ENCODE measurements at regions not wholly inside any gene's neighbourhood (a gene's known extent, or its start where the extent isn't known, plus 50 kb on each side); places are given as distances from the start of the nearest gene placed in this dataset.

- Histone ChIP-seq H3K4me3 (ENCODE audit: low read depth, low read length, poor library complexity, severe bottlenecking) (no peak overlapping the region), H3K4me1 (ENCODE audit: insufficient read depth, low read length, poor library complexity, severe bottlenecking) (no peaks in the 10 kb centered on the region), H3K79me2 (ENCODE audit: insufficient read depth, low read depth, low read length) (no peaks in the 10 kb centered on the region), H3K9me2 (ENCODE audit: insufficient read depth, low read length) (no peaks in the 10 kb centered on the region), H4K20me1 (ENCODE audit: insufficient read depth, low read length) (no peaks in the 10 kb centered on the region), H2AFZ (ENCODE audit: low read length) (no peak overlapping the region), H3K4me2 (ENCODE audit: low read length) (no peak overlapping the region), H3K36me3 (ENCODE audit: insufficient read depth, low read length) (no peaks in the 10 kb centered on the region), H3K9me3 (ENCODE audit: low read length) (no peaks in the 10 kb centered on the region), H3K27ac (ENCODE audit: low read depth, low read length, poor library complexity, severe bottlenecking) (no peak overlapping the region)
- no peak for DNase-seq (ENCODE audit: low spot score)
- ChIA-PET CTCF (ENCODE audit: unreplicated experiment) (no interaction called here), POLR2A (interaction anchor here (0.6 kb wide), 1 partner anchor 590 kb away, joined by 4 read pairs; no protein-coding TSS in a partner anchor)
- TF ChIP-seq CTCF (conservative IDR thresholded peaks at IDR 0.05; ENCODE audit: low read length) (no peak), EZH2phosphoT487 (IDR thresholded peaks at IDR 0.05; ENCODE audit: borderline replicate concordance, low read depth, low read length) (no peak)
- no TSS peak for BruUV-seq (replicated peaks)
- intact Hi-C loops (cut with micrococcal nuclease; ENCODE audit: unreplicated experiment), result no loop called here
These were observed 68.3 kb downstream of the MAF start for GRCh38 chr16:79532273-79532672.

DNA sequence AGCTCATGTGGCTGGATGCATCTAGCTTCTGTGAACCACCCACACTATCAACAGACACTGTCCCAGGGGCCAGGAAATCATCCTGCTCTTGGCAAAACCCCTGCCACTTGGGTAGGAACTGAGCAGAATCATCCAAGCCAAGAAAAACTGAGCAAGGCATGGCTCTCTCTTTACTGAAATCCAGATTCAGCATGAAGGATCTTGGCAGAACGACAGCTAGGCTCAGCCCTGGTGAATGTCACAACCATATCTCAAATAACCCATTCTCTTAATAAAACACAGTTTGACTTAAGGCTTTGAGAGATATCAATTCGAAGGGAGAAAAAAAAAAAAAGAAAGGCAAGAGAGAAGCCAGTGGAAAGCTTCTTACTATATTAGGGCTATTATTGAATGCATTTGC lies 72.2 kb downstream of the MAF start:
- Histone ChIP-seq H3K4me1 (ENCODE audit: insufficient read depth, low read length, poor library complexity, severe bottlenecking) (no peaks in the 10 kb centered on the region), H4K20me1 (ENCODE audit: insufficient read depth, low read length) (no peaks in the 10 kb centered on the region), H3K79me2 (ENCODE audit: insufficient read depth, low read depth, low read length) (no peaks in the 10 kb centered on the region), H2AFZ (ENCODE audit: low read length) (no peak overlapping the region), H3K4me3 (ENCODE audit: low read depth, low read length, poor library complexity, severe bottlenecking) (no peak overlapping the region), H3K9me2 (ENCODE audit: insufficient read depth, low read length) (no peaks in the 10 kb centered on the region), H3K4me2 (ENCODE audit: low read length) (no peak overlapping the region), H3K36me3 (ENCODE audit: insufficient read depth, low read length) (no peaks in the 10 kb centered on the region), H3K9me3 (ENCODE audit: low read length) (no peaks in the 10 kb centered on the region), H3K27ac (ENCODE audit: low read depth, low read length, poor library complexity, severe bottlenecking) (no peak overlapping the region)
- TF ChIP-seq CTCF (conservative IDR thresholded peaks at IDR 0.05; ENCODE audit: low read length) (no peak), EZH2phosphoT487 (IDR thresholded peaks at IDR 0.05; ENCODE audit: borderline replicate concordance, low read depth, low read length) (no peak)
- CTCF ChIA-PET (ENCODE audit: unreplicated experiment), result no interaction called here
- POLR2A ChIA-PET, result no interaction called here
- intact Hi-C loops (cut with micrococcal nuclease; ENCODE audit: unreplicated experiment), result no loop called here
- BruUV-seq (replicated peaks), result no TSS peak
- no peak for DNase-seq (ENCODE audit: low spot score)

DNA sequence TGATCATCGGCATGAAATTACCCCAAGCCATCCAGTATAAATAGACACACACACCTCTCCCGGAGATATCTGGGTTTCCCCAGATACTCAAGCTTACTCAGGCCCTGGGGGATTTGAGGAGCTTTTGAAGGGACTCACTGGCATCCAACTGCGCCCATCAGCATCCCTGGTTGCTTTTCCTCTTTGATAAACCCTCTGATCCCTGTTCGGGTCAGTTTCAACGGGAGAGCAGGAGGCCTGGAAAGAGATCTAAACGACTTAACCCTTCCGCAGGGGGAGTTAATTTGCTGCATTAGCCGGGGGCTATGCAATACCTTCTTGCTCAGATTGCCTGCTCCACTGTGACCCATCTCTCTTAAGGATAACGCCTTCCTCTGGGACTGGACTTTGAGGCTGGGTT lies 76.6 kb downstream of the MAF start:
- no peaks in the 10 kb centered on the region for H3K9me2 ChIP-seq (ENCODE audit: insufficient read depth, low read length)
- no peak for TF ChIP-seq CTCF (conservative IDR thresholded peaks at IDR 0.05; ENCODE audit: low read length)
- TF ChIP-seq EZH2phosphoT487 (IDR thresholded peaks at IDR 0.05; ENCODE audit: borderline replicate concordance, low read depth, low read length), result no peak
- ChIA-PET POLR2A (interaction anchor here (0.6 kb wide), 1 partner anchor 321 kb away, joined by 3 read pairs; no protein-coding TSS in a partner anchor), CTCF (ENCODE audit: unreplicated experiment) (no interaction called here)
- no peaks in the 10 kb centered on the region for H3K9me3 ChIP-seq (ENCODE audit: low read length)
- H3K79me2 ChIP-seq (ENCODE audit: insufficient read depth, low read depth, low read length), result no peaks in the 10 kb centered on the region
- H3K36me3 ChIP-seq (ENCODE audit: insufficient read depth, low read length), result no peaks in the 10 kb centered on the region
- BruUV-seq (replicated peaks), result no TSS peak
- no peak overlapping the region for H3K27ac ChIP-seq (ENCODE audit: low read depth, low read length, poor library complexity, severe bottlenecking)
- H2AFZ ChIP-seq (ENCODE audit: low read length), result no peak overlapping the region
- H4K20me1 ChIP-seq (ENCODE audit: insufficient read depth, low read length), result no peaks in the 10 kb centered on the region
- no peak for DNase-seq (ENCODE audit: low spot score)
- no peak overlapping the region for H3K4me2 ChIP-seq (ENCODE audit: low read length)
- no peak overlapping the region for H3K4me3 ChIP-seq (ENCODE audit: low read depth, low read length, poor library complexity, severe bottlenecking)
- H3K4me1 ChIP-seq (ENCODE audit: insufficient read depth, low read length, poor library complexity, severe bottlenecking), result no peaks in the 10 kb centered on the region
- intact Hi-C loops (cut with micrococcal nuclease; ENCODE audit: unreplicated experiment), result no loop called here
